Neutrophil (primary cell): ENCODE measurements at regions not wholly inside any gene's neighbourhood (a gene's known extent, or its start where the extent isn't known, plus 50 kb on each side); places are given as distances from the start of the nearest gene placed in this dataset.
"Not testable (repeated sequence)": the region's sequence is repeated elsewhere in the genome, so short reads cannot be mapped to it uniquely, and the experiment has no call there.

Source experiments
- H3K27ac ChIP-seq: fragments of 200-600 bp; sonication (generic); 2 replicates; pipeline ENCODE4 v1.5.1; 2016; ENCODE audit warnings: mild to moderate bottlenecking, moderate library complexity
- H3K27me3 ChIP-seq: fragments of 200-600 bp; sonication (generic); 2 replicates; pipeline ENCODE4 v1.6.0; 2016; ENCODE audit warnings: mild to moderate bottlenecking
- H3K36me3 ChIP-seq: fragments of 200-600 bp; sonication (generic); 2 replicates; pipeline ENCODE4 v1.5.1; 2017
- H3K4me1 ChIP-seq, 2 experiments: fragments of 200-600 bp in 1 of 2; sonication (generic) in 1 of 2; 1 replicate in 1 of 2; 2 replicates in 1 of 2; pipeline versions ENCODE4 v1.5.1 to v1.6.1; 2013 to 2016; ENCODE audit warnings: low read depth in 1 of 2, low read length in 1 of 2, mild to moderate bottlenecking in 1 of 2, moderate library complexity in 1 of 2; ENCODE audit not compliant: control insufficient read depth in 1 of 2, insufficient read depth in 1 of 2
- H3K4me3 ChIP-seq, 2 experiments: fragments of 200-600 bp in 1 of 2; sonication (generic) in 1 of 2; 1 replicate in 1 of 2; 2 replicates in 1 of 2; pipeline ENCODE4 v1.5.1; 2013 to 2016; ENCODE audit warnings: low read depth in 1 of 2, low read length in 1 of 2, mild to moderate bottlenecking in 1 of 2, moderate library complexity in 1 of 2
- H3K9me3 ChIP-seq: fragments of 200-600 bp; sonication (generic); 2 replicates; pipeline ENCODE4 v1.5.1; 2016
- TF ChIP-seq, protein P1 (sequence below): fragments of 200-600 bp; sonication (generic); IDR thresholded peaks from 2 replicates; pipeline ENCODE4 v1.5.1; 2016; ENCODE audit warnings: antibody characterized with exemption

GRCh38 chr4:160724063-160724462, 1439.7 kb downstream of the FSTL5 start:
- Histone ChIP-seq H3K27me3 (no peaks in the 10 kb centered on the region), H3K4me3 (no peak overlapping the region), H3K36me3 (no peaks in the 10 kb centered on the region), H3K27ac (no peak overlapping the region), H3K9me3 (no peaks in the 10 kb centered on the region), H3K4me1 (no peaks in the 10 kb centered on the region)
- TF ChIP-seq, protein P1, sequence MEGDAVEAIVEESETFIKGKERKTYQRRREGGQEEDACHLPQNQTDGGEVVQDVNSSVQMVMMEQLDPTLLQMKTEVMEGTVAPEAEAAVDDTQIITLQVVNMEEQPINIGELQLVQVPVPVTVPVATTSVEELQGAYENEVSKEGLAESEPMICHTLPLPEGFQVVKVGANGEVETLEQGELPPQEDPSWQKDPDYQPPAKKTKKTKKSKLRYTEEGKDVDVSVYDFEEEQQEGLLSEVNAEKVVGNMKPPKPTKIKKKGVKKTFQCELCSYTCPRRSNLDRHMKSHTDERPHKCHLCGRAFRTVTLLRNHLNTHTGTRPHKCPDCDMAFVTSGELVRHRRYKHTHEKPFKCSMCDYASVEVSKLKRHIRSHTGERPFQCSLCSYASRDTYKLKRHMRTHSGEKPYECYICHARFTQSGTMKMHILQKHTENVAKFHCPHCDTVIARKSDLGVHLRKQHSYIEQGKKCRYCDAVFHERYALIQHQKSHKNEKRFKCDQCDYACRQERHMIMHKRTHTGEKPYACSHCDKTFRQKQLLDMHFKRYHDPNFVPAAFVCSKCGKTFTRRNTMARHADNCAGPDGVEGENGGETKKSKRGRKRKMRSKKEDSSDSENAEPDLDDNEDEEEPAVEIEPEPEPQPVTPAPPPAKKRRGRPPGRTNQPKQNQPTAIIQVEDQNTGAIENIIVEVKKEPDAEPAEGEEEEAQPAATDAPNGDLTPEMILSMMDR: no peak

DNA sequence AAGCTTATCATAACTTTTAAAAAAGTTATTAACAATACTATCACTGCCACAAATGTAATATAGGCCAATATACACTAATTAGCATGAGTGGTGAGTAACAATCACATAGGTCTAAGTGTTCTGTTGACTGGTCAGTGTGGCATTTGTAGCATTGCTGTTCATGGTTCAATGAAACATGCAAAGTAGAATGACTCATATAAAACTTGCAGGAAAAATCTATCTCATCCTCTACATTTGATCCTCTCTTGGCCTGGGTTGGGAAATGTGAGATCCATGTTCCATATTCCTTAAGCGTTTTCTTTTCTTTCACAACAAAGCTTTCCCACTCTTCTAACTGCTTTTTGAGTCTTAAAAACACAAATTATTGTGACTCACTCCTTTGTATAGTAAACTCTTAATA, 1418.7 kb downstream of the FSTL5 start:
- TF ChIP-seq, protein P1: no peak

DNA sequence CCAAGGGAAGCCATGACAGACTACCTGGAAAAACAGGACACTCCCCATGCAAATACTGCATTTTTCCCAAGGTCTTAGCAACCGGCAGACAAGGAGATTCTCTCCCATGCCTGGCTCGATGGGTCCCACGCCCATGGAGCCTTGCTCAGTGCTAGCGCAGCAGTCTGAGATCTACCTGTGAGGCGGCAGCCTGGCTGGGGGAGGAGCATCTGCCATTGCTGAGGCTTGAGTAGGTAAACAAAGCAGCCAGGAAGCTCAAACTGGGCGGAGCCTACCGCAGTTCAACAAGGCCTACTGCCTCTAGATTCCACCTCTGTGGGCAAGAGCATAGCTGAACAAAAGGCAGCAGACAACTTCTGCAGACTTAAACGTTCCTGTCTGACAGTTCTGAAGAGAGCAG, 1417.2 kb downstream of the FSTL5 start:
- not testable (repeated sequence) for H3K27me3 ChIP-seq

More for the DNA sequence above, 1418.7 kb downstream of the FSTL5 start:
- H3K27me3 ChIP-seq: no peaks in the 10 kb centered on the region
- H3K36me3 ChIP-seq: no peaks in the 10 kb centered on the region
- H3K27ac ChIP-seq: no peak overlapping the region
- H3K4me3 ChIP-seq: no peak overlapping the region
- H3K9me3 ChIP-seq: no peaks in the 10 kb centered on the region
- H3K4me1 ChIP-seq: no peaks in the 10 kb centered on the region

DNA sequence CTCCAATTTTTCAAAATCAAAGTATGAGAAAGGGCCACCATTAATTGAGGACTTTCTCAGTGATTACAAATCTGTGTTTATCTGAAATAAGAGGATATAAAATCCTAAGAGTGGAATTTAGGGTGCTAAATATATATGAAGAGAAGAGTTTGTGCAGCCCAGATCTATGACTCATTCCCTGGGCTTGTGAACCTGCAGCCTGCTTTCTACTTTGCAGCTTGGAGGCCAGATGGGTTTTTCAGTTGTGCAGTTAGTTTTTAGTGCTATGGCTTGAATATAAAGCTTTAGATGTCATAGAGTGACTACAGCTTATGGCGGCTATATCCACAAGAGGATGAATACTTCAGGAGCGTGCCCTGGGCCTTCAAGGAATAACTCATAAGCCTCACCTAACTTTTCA, 1391.1 kb downstream of the FSTL5 start:
- TF ChIP-seq, protein P1: no peak
- no peaks in the 10 kb centered on the region for H3K9me3 ChIP-seq
- H3K27me3 ChIP-seq: no peaks in the 10 kb centered on the region
- H3K27ac ChIP-seq: no peak overlapping the region
- no peak overlapping the region for H3K4me3 ChIP-seq
- H3K4me1 ChIP-seq: no peaks in the 10 kb centered on the region
- H3K36me3 ChIP-seq: no peaks in the 10 kb centered on the region

More for the DNA sequence above, 1417.2 kb downstream of the FSTL5 start:
- not testable (repeated sequence) for H3K4me1 ChIP-seq, H3K9me3 ChIP-seq, H3K4me3 ChIP-seq, H3K27ac ChIP-seq, H3K36me3 ChIP-seq

GRCh38 chr4:160795216-160795615, 1368.6 kb downstream of the FSTL5 start:
- Histone ChIP-seq H3K9me3 (no peaks in the 10 kb centered on the region), H3K27me3 (no peaks in the 10 kb centered on the region), H3K36me3 (no peaks in the 10 kb centered on the region), H3K4me3 (no peak overlapping the region), H3K27ac (no peak overlapping the region), H3K4me1 (no peaks in the 10 kb centered on the region)
- TF ChIP-seq, protein P1: no peak

DNA sequence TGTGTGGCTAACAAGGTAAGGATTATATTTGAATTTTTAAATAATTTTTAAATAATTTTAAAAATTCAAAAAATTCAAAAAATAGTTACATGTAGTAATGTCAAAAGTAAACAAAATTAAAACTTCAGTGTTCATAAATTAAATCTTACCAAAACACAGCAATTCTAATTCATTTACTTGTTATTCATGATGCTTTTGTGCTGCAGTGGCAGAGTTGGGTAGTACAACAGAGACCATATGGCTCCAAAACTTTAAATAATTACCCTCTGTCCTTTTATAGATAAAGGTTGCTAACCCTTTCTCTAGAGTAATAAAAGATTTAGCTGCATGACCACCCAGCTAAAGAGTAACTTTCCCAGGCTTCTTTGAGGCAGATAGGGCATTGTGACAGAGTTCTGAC, 1355.6 kb downstream of the FSTL5 start:
- no peaks in the 10 kb centered on the region for H3K36me3 ChIP-seq
- no peaks in the 10 kb centered on the region for H3K27me3 ChIP-seq
- H3K4me1 ChIP-seq: no peaks in the 10 kb centered on the region
- no peak overlapping the region for H3K27ac ChIP-seq
- no peak overlapping the region for H3K4me3 ChIP-seq
- TF ChIP-seq, protein P1: no peak
- no peaks in the 10 kb centered on the region for H3K9me3 ChIP-seq
